ENCODE measurements at regions not wholly inside any gene's neighbourhood (a gene's known extent, or its start where the extent isn't known, plus 50 kb on each side); places are given as distances from the start of the nearest gene placed in this dataset.
A peak's percentile ranks its signal among the peaks of the same experiment; 100 is the strongest.
"Not testable (repeated sequence)": the region's sequence is repeated elsewhere in the genome, so short reads cannot be mapped to it uniquely, and the experiment has no call there.

- DNase-seq, result no peak
Observed at GRCh38 chr12:115394496-115395220, 710.7 kb upstream of the TBX3 start.

DNA sequence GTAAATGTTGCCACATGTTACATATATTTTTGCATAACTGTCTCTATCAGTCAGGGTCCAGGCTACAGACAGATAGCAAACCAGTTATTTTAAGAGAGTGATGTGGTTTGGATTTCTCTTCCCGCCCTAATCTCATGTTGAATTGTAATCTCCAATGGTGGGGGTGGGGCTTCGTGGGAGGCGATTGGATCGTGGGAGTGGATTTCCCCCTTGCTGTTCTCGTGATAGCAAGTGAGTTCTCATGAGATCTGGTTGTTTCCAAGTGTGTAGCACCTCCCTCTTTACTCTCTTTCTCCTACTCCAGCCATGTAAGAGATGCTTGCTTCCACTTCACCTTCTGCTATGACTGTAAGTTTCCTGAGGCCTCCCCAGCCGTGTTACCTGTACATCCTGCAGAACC is 704.2 kb upstream of the TBX3 start:
- DNase-seq, result no peak

DNA sequence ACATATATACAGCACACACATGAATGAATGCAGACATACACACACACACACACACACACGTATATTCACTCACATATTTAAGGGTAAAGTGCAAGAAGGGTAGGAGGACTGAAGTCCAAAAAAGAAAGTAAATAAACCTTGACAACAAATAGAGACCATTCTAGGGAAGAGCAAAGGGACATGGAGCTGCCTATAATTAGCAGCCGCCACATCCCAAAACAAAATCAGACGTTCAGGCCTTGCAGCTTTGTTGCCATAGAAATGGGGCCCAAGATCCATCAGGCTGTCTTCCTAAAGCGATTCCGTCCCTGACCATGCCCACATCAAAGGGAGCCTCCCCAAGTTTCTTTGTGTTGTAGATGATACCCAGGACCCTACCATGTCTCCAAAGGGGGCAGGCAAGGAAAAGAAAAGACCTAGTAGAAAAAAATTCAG is 703.5 kb upstream of the TBX3 start:
- DNase-seq, result no peak

GRCh38 chr12:115386946-115387345 is 703.0 kb upstream of the TBX3 start:
- no peak for DNase-seq

DNA sequence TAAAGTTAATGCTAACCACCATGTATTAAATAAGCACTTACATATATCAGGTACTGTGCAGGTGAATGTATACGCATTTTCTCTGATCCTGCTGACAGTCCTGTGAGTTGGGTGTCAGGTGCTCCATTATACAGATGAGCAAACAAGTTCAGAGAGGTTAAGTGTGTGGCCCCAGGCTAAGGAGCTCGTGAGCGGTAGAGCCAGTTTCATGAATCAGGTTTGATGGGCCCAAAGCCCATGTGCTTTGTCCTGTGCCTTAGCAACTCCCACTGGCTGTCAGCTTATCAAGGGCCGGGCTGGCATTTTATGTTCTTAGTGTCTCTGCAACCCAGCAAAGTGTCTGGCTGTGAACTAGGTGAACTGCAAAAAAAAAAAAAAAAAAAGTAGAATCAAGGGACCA is 701.2 kb upstream of the TBX3 start:
- no peak for DNase-seq

GRCh38 chr12:115384391-115384790 is 700.4 kb upstream of the TBX3 start:
- no peak for DNase-seq

- DNase-seq, result no peak
Observed at GRCh38 chr12:115383668-115384067, 699.7 kb upstream of the TBX3 start.

- no peak for DNase-seq
Observed at GRCh38 chr12:115382681-115383080, 698.7 kb upstream of the TBX3 start.

- DNase-seq, result no peak
Observed at GRCh38 chr12:115380546-115381120, 696.7 kb upstream of the TBX3 start.

DNA sequence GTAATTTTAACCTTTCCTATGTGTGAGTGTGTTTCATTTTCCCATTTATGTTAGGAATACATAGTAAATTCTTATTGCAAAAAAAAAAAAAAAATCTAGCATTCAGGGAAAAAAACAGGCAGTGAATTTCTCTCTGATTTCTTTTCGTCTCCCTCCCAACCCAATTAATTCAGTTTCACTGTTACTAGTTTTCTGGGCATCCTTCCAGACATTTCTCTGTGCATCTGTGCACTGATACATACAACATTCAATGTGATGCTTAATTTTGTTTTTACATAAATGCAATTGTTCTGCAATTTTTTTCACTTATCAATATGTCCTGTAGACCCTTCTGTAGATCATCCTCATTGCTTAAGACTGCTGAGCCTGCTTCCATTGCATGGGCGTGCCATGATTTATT is 694.3 kb upstream of the TBX3 start:
- DNase-seq, result peak; percentile 41 to 47

- no peak for DNase-seq
Observed at GRCh38 chr12:115377779-115378178, 693.8 kb upstream of the TBX3 start.

DNA sequence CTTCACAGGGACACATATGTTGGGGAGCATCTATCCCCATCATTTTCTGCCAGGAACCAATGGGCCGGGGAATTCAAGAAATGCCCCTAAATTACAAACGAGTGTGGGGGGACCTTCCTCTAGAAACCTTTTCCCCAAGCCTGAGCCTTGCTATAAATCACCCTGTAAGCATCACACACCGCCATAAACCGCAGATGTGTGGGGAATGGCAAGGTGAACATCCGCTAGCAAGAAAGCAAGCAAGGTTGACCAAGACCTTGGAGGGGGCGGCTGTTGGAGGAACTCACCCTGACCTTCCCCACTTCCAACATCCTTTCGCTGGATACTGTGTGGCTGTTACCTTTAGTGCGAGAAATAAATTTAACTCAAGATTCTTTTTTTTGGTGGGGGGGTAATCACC is 693.3 kb upstream of the TBX3 start:
- DNase-seq, result no peak

GRCh38 chr12:115375186-115375991 is 691.4 kb upstream of the TBX3 start:
- no peak for DNase-seq

- DNase-seq, result no peak
Observed at GRCh38 chr12:115374480-115375185, 690.7 kb upstream of the TBX3 start.

- no peak for DNase-seq
Observed at GRCh38 chr12:115371711-115372110, 687.7 kb upstream of the TBX3 start.

DNA sequence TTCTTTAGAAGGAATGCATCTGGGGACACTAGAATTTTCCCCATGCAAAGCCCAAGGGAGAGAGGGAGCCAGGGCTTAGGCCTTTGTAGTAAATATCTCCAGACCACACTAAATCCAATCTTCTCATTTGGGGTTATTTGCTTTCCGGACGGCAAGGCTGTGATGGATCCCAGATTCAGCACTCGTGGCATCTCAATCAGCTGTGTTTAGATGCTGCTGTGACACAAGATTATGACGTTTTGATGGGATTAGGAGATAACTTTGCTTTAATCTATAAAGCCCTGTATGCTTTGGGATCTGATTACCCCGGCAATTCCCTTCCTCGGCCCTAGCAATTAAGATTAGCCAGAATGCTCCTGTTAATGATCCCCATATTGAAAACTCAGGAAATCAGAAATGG is 686.7 kb upstream of the TBX3 start:
- no peak for DNase-seq

DNA sequence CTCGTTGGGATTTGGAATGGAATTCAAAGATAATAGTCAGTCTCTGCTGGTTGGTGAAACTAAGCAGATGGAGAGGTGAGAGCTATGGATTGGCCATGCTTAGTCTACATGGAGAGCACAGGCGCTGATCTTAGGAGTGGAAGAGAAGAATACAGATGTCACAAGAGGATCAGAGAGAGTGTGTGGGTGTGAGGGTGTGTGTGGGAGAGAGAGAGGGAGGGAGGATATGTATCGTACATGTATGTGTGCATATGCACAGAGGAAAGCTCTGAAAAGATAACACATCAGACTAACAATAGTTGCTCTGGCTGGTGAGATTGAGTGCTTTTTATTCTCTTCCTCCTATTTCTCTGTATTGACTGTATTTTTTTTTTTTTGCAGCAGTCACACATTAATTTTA is 686.2 kb upstream of the TBX3 start:
- no peak for DNase-seq

GRCh38 chr12:115366277-115366676 is 682.3 kb upstream of the TBX3 start:
- DNase-seq, result not testable (repeated sequence)

DNA sequence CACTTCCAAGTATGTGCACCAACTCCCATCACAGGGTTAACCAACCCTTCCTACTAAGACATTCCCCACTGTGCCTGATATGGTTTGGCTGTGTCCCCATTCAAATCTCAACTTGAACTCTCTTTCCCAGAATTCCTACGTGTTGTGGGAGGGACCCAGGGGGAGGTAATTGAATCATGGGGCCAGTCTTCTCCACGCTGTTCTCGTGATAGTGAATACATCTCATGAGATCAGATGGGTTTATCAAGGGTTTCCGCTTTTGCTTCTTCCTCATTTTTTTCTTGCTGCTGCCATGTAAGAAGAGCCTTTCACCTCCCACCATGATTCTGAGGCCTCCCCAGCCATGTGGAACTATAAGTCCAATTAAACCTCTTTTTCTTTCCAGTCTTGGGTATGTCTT is 681.8 kb upstream of the TBX3 start:
- DNase-seq, result not testable (repeated sequence)

GRCh38 chr12:115364921-115365320 is 680.9 kb upstream of the TBX3 start:
- no peak for DNase-seq

GRCh38 chr12:115362339-115362976 is 678.5 kb upstream of the TBX3 start:
- DNase-seq, result no peak

- no peak for DNase-seq
Observed at GRCh38 chr12:115357681-115358080, 673.7 kb upstream of the TBX3 start.

All from right lung (tissue), 2 donors.